Transverse colon (tissue), 4 donors: ENCODE measurements at regions not wholly inside any gene's neighbourhood (a gene's known extent, or its start where the extent isn't known, plus 50 kb on each side); places are given as distances from the start of the nearest gene placed in this dataset.

ENCODE experiments used
- DNase-seq: peaks from one replicate; pipeline ENCODE4 v3.0.0-alpha.2; 2019
- H3K27ac ChIP-seq, 4 donors: fragments of 200-600 bp; sonication (generic); 2 replicates each; pipeline ENCODE4 v1.5.1; 2016 to 2018; ENCODE audit warnings: inconsistent platforms in 4 of 4
- H3K27me3 ChIP-seq: fragments of 200-600 bp; sonication (generic); 2 replicates; pipeline ENCODE4 v1.5.1; 2017; ENCODE audit warnings: inconsistent platforms
- H3K36me3 ChIP-seq, 4 donors: fragments of 200-600 bp; sonication (generic); 2 replicates each; pipeline ENCODE4 v1.5.1; 2017 to 2019; ENCODE audit warnings: inconsistent platforms in 4 of 4
- H3K4me1 ChIP-seq, 4 donors: fragments of 200-600 bp; sonication (generic); 2 replicates each; pipeline ENCODE4 v1.5.1; 2017 to 2020; ENCODE audit warnings: inconsistent platforms in 4 of 4
- H3K4me3 ChIP-seq, 4 donors: fragments of 200-600 bp; sonication (generic); 1 replicate in 1 of 4; 2 replicates in 3 of 4; pipeline versions ENCODE4 v1.5.1 to v1.6.1; 2017 to 2019; ENCODE audit warnings: inconsistent platforms in 4 of 4
- H3K9me3 ChIP-seq, 2 donors: fragments of 200-600 bp; sonication (generic); 2 replicates each; pipeline ENCODE4 v1.5.1; 2017 to 2019; ENCODE audit warnings: inconsistent platforms in 2 of 2
- CTCF ChIP-seq, 5 experiments: fragments of 200-600 bp in 3 of 5; fragments of 450-650 bp in 2 of 5; sonication (generic) in 3 of 5; IDR thresholded peaks; 1 replicate in 2 of 5; 2 replicates in 3 of 5; pipeline ENCODE4 v1.5.1; 2016 to 2017; ENCODE audit warnings: antibody characterized with exemption in 5 of 5, inconsistent platforms in 3 of 5, mild to moderate bottlenecking in 2 of 5, moderate library complexity in 1 of 5
- EP300 ChIP-seq: sonication (generic); formaldehyde crosslinking; IDR thresholded peaks from one replicate; pipeline ENCODE4 v1.6.1; 2017; ENCODE audit warnings: antibody characterized with exemption, low read depth
- POLR2A ChIP-seq: fragments of 450-650 bp; IDR thresholded peaks from one replicate; pipeline ENCODE4 v1.6.1; 2016; ENCODE audit warnings: antibody characterized with exemption, mild to moderate bottlenecking, moderate library complexity
- POLR2AphosphoS5 ChIP-seq, 3 donors: sonication (generic); formaldehyde crosslinking; IDR thresholded peaks; one replicate each; pipeline ENCODE4 v1.6.1; 2016; ENCODE audit warnings: antibody characterized with exemption in 3 of 3
- WGBS, 2 donors: methylation state at CpG; one replicate each; pipeline ENCODE4 v1.1.5; 2018; ENCODE audit warnings: low coverage in 1 of 2; 5-methylcytosine and 5-hydroxymethylcytosine counted together
- in situ Hi-C, 4 donors: fragments of 200-750 bp; cut with MboI; loops; one replicate each; pipeline versions ENCODE4 v1.15.0 to v1.15.1; 2017; ENCODE audit warnings: low sequenced_read_pairs in 3 of 4, low pct_ligation_motif_present in 1 of 4, low pct_unique_long_range_greater_than_20kb in 1 of 4
- intact Hi-C: fragments of 100-400 bp; cut with DNase I; formaldehyde crosslinking; loops from one replicate; pipeline ENCODE4 v1.15.1; 2023; ENCODE audit warnings: low total_unique reads

GRCh38 chr3:154781595-154781994 is 298.5 kb upstream of the MME start:
- Histone ChIP-seq H3K9me3 (no peaks in the 10 kb centered on the region), H3K4me3 (no peak overlapping the region), H3K27ac (no peak overlapping the region), H3K4me1 (no peaks in the 10 kb centered on the region), H3K27me3 (no peaks in the 10 kb centered on the region), H3K36me3 (no peaks in the 10 kb centered on the region)
- in situ Hi-C loops (no loop called here), intact Hi-C loops (no loop called here)
- no peak for TF ChIP-seq CTCF (IDR thresholded peaks at IDR 0.05)
- TF ChIP-seq EP300, result no peak
- TF ChIP-seq POLR2AphosphoS5 (IDR thresholded peaks at IDR 0.05), result no peak
- TF ChIP-seq POLR2A, result no peak
- no peak for DNase-seq
- WGBS, 2 donors, result 77 to 85% methylated on average over 3 of the region's 3 CpGs

- no peaks in the 10 kb centered on the region for H3K36me3 ChIP-seq
- WGBS, 2 donors, result 65 to 69% methylated on average over 1 of the region's 1 CpG
- H3K27me3 ChIP-seq, result no peaks in the 10 kb centered on the region
- no peaks in the 10 kb centered on the region for H3K9me3 ChIP-seq
- no peak for DNase-seq
- in situ Hi-C loops (no loop called here), intact Hi-C loops (no loop called here)
- TF ChIP-seq EP300 (no peak), POLR2A (no peak), POLR2AphosphoS5 (IDR thresholded peaks at IDR 0.05) (no peak), CTCF (IDR thresholded peaks at IDR 0.05) (no peak)
- no peak overlapping the region for H3K4me3 ChIP-seq
- no peaks in the 10 kb centered on the region for H3K4me1 ChIP-seq
- no peak overlapping the region for H3K27ac ChIP-seq
Measured at GRCh38 chr3:154780263-154780662, 299.9 kb upstream of the MME start.

GRCh38 chr3:154779571-154779970 is 300.5 kb upstream of the MME start:
- no peak for DNase-seq
- Histone ChIP-seq H3K27me3 (no peaks in the 10 kb centered on the region), H3K36me3 (no peaks in the 10 kb centered on the region), H3K27ac (no peak overlapping the region), H3K4me1 (no peaks in the 10 kb centered on the region), H3K4me3 (no peak overlapping the region), H3K9me3 (no peaks in the 10 kb centered on the region)
- in situ Hi-C loops, result no loop called here
- 10 to 14% methylated on average over 2 of the region's 2 CpGs for WGBS, 2 donors
- TF ChIP-seq EP300 (no peak), CTCF (IDR thresholded peaks at IDR 0.05) (no peak), POLR2A (no peak), POLR2AphosphoS5 (IDR thresholded peaks at IDR 0.05) (no peak)
- intact Hi-C loops, result no loop called here

- WGBS, 2 donors, result 58% methylated on average over 1 of the region's 1 CpG; no CpG with 5 or more reads in 1 of the 2 donors
- Histone ChIP-seq H3K4me1 (no peaks in the 10 kb centered on the region), H3K27me3 (no peaks in the 10 kb centered on the region), H3K4me3 (no peak overlapping the region), H3K9me3 (no peaks in the 10 kb centered on the region), H3K27ac (no peak overlapping the region), H3K36me3 (no peaks in the 10 kb centered on the region)
- DNase-seq, result no peak
- intact Hi-C loops (no loop called here), in situ Hi-C loops (no loop called here)
- no peak for TF ChIP-seq POLR2AphosphoS5 (IDR thresholded peaks at IDR 0.05)
- TF ChIP-seq POLR2A, result no peak
- no peak for TF ChIP-seq EP300
- no peak for TF ChIP-seq CTCF (IDR thresholded peaks at IDR 0.05)
Measured at GRCh38 chr3:154778057-154778456, 302.1 kb upstream of the MME start.
